Loucy (cell line): ENCODE measurements at regions not wholly inside any gene's neighbourhood (a gene's known extent, or its start where the extent isn't known, plus 50 kb on each side); places are given as distances from the start of the nearest gene placed in this dataset.

Experiments used
- H2AFZ ChIP-seq: fragments of 200-600 bp; sonication (generic); 2 replicates; pipeline ENCODE4 v1.6.0; 2016; ENCODE audit warnings: antibody characterized with exemption, mild to moderate bottlenecking, low read length, moderate library complexity
- H3F3A ChIP-seq: fragments of 200-600 bp; 2 replicates; pipeline ENCODE4 v1.6.0; 2016; ENCODE audit warnings: antibody characterized with exemption, low read depth, mild to moderate bottlenecking
- H3K27me3 ChIP-seq: fragments of 200-600 bp; sonication (generic); 2 replicates; pipeline ENCODE4 v1.6.1; 2014; ENCODE audit warnings: low read length, mild to moderate bottlenecking; ENCODE audit not compliant: insufficient read depth, poor library complexity, severe bottlenecking
- H3K36me3 ChIP-seq: fragments of 200-600 bp; sonication (generic); 2 replicates; pipeline ENCODE4 v1.6.1; 2016; ENCODE audit warnings: low read length; ENCODE audit not compliant: insufficient read depth
- H3K4me1 ChIP-seq: fragments of 200-600 bp; sonication (generic); 2 replicates; pipeline ENCODE4 v1.5.1; 2014; ENCODE audit warnings: low read length, mild to moderate bottlenecking; ENCODE audit not compliant: insufficient read depth, poor library complexity, severe bottlenecking
- H3K4me2 ChIP-seq: fragments of 200-600 bp; sonication (generic); 2 replicates; pipeline ENCODE4 v1.6.0; 2014; ENCODE audit warnings: antibody characterized with exemption, low read length, low read depth, mild to moderate bottlenecking; ENCODE audit not compliant: poor library complexity, severe bottlenecking
- H3K4me3 ChIP-seq: fragments of 200-600 bp; sonication (generic); 2 replicates; pipeline ENCODE4 v1.5.1; 2014; ENCODE audit warnings: low read length, mild to moderate bottlenecking, mixed read lengths; ENCODE audit not compliant: poor library complexity, severe bottlenecking
- H3K79me2 ChIP-seq: fragments of 200-600 bp; sonication (generic); 2 replicates; pipeline ENCODE4 v1.6.1; 2014; ENCODE audit warnings: low read length; ENCODE audit not compliant: insufficient read depth
- H3K9ac ChIP-seq: fragments of 200-600 bp; sonication (generic); 2 replicates; pipeline ENCODE4 v1.6.0; 2014; ENCODE audit warnings: mild to moderate bottlenecking, low read depth, low read length, moderate library complexity; ENCODE audit not compliant: poor library complexity, severe bottlenecking
- H3K9me2 ChIP-seq: fragments of 200-600 bp; sonication (generic); replicated peaks from 2 replicates; pipeline ENCODE4 v1.6.1; 2016; ENCODE audit warnings: low read depth, low read length, mixed read lengths
- H3K9me3 ChIP-seq: fragments of 200-600 bp; sonication (generic); 2 replicates; pipeline ENCODE4 v1.6.1; 2014; ENCODE audit warnings: mild to moderate bottlenecking, antibody characterized with exemption, low read length, low read depth; ENCODE audit not compliant: insufficient read depth
- H4K20me1 ChIP-seq: fragments of 200-600 bp; sonication (generic); 2 replicates; pipeline ENCODE4 v1.6.0; 2014; ENCODE audit warnings: antibody characterized with exemption, low read length, mild to moderate bottlenecking; ENCODE audit not compliant: insufficient read depth, poor library complexity, severe bottlenecking
- CTCF ChIP-seq: fragments of 200-600 bp; sonication (generic); conservative IDR thresholded peaks from 2 replicates; pipeline ENCODE4 v1.5.1; 2014; ENCODE audit warnings: mild to moderate bottlenecking, antibody characterized with exemption, low read length
- EZH2phosphoT487 ChIP-seq: fragments of 200-600 bp; IDR thresholded peaks from 2 replicates; pipeline ENCODE4 v1.6.1; 2018; ENCODE audit warnings: antibody characterized with exemption, mild to moderate bottlenecking, moderate library complexity, borderline replicate concordance

- Histone ChIP-seq H4K20me1 (no peaks in the 10 kb centered on the region), H3K9me2 (no peaks in the 10 kb centered on the region), H2AFZ (no peak overlapping the region), H3K9ac (no peak overlapping the region), H3K4me1 (no peaks in the 10 kb centered on the region), H3K36me3 (no peaks in the 10 kb centered on the region), H3K27me3 (no peaks in the 10 kb centered on the region), H3K4me3 (no peak overlapping the region), H3K4me2 (no peak overlapping the region), H3K79me2 (no peaks in the 10 kb centered on the region), H3K9me3 (no peaks in the 10 kb centered on the region), H3F3A (no peaks in the 10 kb centered on the region)
- TF ChIP-seq EZH2phosphoT487 (no peak), CTCF (no peak)
Observed at GRCh38 chr11:42669248-42669976, 642.4 kb upstream of the API5 start.

- no peaks in the 10 kb centered on the region for H3K27me3 ChIP-seq
- H3K9ac ChIP-seq: no peak overlapping the region
- no peaks in the 10 kb centered on the region for H3K4me1 ChIP-seq
- no peaks in the 10 kb centered on the region for H4K20me1 ChIP-seq
- no peaks in the 10 kb centered on the region for H3K36me3 ChIP-seq
- no peak overlapping the region for H3K4me3 ChIP-seq
- H3K79me2 ChIP-seq: no peaks in the 10 kb centered on the region
- H2AFZ ChIP-seq: no peak overlapping the region
- no peaks in the 10 kb centered on the region for H3K9me2 ChIP-seq
- H3K4me2 ChIP-seq: no peak overlapping the region
- TF ChIP-seq CTCF (no peak), EZH2phosphoT487 (no peak)
- no peaks in the 10 kb centered on the region for H3F3A ChIP-seq
- no peaks in the 10 kb centered on the region for H3K9me3 ChIP-seq
Observed at GRCh38 chr11:42674436-42674835, 637.4 kb upstream of the API5 start.

GRCh38 chr11:42707541-42707940 lies 604.3 kb upstream of the API5 start:
- no peak overlapping the region for H3K9ac ChIP-seq
- H3K36me3 ChIP-seq: no peaks in the 10 kb centered on the region

More at GRCh38 chr11:42707541-42707940, 604.3 kb upstream of the API5 start:
- no peaks in the 10 kb centered on the region for H3K27me3 ChIP-seq
- no peaks in the 10 kb centered on the region for H3F3A ChIP-seq
- H3K79me2 ChIP-seq: no peaks in the 10 kb centered on the region
- H3K9me2 ChIP-seq: no peaks in the 10 kb centered on the region
- H3K4me1 ChIP-seq: no peaks in the 10 kb centered on the region
- H3K9me3 ChIP-seq: no peaks in the 10 kb centered on the region
- H3K4me3 ChIP-seq: no peak overlapping the region
- TF ChIP-seq CTCF: no peak
- TF ChIP-seq EZH2phosphoT487: no peak
- H2AFZ ChIP-seq: no peak overlapping the region
- no peaks in the 10 kb centered on the region for H4K20me1 ChIP-seq
- H3K4me2 ChIP-seq: no peak overlapping the region
